Stimulated activated CD4-positive, alpha-beta T cell treated with anti-CD3 and anti-CD28 coated beads, Interleukin-1b, Interleukin-23, amount 100 ng/mL, for 24 hours (primary cell): ENCODE measurements at regions not wholly inside any gene's neighbourhood (a gene's known extent, or its start where the extent isn't known, plus 50 kb on each side); places are given as distances from the start of the nearest gene placed in this dataset.

Experiments used
- DNase-seq, 4 experiments: peaks; one replicate each; pipeline ENCODE4 v3.0.0-alpha.2; 2020; ENCODE audit warnings: low read depth in 4 of 4, low spot score in 1 of 4

DNA sequence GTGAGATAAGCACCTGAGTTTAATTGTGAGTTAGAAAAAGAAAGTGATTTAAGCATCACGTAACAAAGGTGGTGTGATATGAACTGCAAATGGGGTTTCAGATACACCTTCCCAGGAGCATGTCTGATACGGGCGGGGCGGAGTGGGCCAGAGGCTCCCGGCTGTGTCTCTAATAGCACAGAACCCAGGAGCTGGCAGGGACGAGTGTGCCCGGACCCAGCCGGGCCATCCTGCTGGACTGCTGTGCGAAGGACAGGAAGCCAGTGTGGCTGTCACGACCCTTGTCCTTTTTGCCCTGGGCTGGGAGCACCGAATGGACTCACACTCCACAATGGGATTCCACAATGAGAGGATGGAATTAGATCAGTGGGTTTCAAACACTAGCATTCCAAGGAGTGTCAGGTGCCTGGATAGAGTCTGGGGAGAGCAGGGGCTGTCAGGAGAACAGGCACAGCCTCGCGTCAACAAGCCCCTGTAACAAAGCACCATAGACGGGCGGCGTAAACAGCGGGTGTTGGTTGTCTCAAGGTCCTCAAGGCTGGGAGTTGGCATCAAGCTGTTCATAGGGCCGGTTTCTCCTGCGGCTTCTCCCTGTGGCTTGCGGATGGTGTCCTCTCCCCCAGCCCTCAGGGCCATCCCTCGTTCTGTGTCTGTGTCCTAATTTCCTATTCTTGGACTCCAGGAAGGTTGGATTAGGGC is 242.6 kb upstream of the PITRM1 start:
- no peak for DNase-seq

DNA sequence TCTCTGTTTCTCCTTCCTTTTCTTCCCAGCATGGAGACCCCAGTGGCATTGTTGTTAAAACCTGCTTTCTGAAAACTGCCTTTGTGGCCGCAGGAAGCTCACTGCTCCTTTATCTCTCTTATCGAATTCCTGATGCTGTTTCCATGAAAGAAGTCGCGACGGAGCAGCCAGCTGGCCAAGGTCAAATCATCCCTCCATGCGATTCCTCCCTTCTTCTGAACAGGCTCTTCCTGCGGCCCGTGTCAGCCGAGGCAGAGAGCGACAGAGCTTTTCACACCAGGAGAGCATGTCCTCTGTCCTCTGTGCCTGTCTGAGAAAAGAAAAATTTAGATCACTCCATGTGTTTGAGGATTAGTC is 242.1 kb upstream of the PITRM1 start:
- no peak for DNase-seq

DNA sequence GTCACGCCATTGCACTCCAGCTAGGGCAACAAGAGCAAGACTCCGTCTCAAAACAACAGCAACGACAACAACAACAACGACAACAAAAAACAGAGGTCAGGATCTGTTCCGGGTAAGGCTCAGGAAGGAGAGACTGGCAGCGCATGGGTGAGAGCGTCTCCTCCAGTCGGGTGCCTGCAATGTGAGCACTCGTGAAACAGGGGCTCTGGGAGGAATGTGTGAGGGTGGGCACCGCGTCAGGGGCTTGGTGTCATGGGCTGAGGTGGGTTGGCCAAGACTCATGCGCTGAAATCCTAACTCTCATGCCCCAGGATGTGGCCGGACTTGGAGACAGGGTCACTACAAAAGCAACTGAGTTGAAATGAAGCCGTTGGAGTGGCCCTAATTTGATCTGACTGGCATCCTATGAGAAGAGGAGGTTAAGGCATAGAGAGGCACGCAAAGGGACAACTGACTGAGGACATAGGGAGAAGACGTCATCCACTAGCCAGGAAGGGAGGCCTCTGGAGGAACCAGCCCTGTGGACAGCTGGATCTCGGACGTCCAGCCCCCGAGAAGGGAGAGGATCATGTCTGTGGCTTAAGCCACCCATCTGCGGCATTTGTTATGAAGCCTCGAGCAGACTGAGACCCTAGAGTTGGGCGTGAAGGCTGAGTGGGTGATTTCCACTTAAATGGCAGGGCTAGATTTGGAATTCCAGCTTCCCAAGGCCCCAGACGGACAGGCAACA is 241.5 kb upstream of the PITRM1 start:
- DNase-seq = no peak

DNA sequence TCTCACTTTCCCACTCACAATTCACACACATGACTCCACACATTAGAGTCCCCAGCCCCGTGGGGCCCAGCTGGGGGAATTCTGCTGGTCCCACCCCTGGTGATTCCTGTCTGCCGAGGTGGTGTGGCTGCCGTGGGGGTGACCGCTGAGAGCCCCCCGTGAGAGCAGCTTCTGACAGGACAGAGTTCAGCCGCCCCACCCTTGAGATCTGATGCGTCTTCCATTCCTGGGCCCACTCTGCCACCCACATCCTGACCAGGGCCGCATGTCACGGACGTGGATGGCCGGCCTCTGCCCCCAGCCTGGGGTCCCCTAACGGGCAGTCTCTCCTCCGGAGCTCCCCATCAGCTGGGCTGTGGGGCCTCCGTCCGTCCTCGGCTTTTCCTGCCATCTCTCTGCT is 240.1 kb upstream of the PITRM1 start:
- no peak for DNase-seq

DNA sequence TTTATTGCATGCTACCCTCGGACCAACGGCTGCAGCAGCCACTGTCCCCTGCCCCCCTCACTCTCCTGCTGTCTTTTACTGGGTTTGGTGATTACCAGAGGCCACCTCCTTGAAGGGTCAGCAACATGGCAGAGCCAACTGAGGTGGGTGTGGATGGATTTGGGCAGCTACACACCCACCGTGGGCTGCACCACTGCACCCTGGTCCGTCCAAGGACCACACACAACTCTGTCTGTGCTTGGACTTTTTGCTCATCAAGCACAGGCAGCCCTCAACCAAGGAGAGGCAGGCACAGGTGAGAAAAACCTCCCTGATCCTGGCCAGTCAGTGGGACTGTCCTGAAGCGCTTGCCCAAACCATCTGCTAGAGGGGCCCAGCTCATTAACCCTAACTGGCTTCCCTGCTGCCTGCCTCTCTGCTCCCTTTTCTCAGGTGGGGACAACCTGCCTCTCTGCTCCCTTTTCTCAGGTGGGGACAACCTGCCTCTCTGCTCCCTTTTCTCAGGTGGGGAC is 239.5 kb upstream of the PITRM1 start:
- DNase-seq = no peak

DNA sequence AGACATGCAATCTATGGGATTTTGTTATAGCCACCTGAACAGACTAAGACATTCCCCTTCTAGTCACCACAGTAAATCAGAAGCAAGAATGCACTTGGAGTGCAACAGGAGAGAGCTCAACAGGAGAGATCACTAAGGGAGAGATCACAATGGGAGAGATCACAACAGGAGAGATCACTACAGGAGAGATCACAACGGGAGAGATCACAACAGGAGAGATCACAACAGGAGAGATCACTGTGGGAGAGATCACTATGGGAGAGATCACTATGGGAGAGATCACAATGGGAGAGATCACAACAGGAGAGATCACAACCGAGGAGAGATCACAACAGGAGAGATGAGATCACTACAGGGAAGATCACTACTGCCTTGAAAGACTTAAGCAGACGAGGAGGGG is 238.5 kb upstream of the PITRM1 start:
- no peak for DNase-seq

DNA sequence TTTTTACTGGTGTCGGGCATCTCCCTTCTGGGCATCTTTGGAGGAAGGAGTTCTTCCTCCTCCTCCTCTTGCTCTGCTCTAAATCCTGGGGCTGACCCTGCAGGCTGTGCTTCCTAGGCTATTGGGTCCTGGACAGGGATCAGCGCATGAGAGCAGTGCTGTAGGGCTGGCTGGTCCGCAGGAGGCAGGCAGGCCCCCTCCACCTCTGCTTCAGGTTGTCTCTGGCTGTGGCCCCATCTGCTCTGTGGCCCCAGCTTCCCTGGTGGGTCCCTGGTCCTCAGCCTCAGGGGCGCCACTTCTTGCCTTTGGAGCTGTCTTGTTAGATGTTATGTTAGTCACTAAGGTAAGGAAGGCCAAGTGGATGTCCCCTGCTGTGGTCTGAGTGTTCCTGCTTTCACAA is 237.3 kb upstream of the PITRM1 start:
- no peak for DNase-seq

DNA sequence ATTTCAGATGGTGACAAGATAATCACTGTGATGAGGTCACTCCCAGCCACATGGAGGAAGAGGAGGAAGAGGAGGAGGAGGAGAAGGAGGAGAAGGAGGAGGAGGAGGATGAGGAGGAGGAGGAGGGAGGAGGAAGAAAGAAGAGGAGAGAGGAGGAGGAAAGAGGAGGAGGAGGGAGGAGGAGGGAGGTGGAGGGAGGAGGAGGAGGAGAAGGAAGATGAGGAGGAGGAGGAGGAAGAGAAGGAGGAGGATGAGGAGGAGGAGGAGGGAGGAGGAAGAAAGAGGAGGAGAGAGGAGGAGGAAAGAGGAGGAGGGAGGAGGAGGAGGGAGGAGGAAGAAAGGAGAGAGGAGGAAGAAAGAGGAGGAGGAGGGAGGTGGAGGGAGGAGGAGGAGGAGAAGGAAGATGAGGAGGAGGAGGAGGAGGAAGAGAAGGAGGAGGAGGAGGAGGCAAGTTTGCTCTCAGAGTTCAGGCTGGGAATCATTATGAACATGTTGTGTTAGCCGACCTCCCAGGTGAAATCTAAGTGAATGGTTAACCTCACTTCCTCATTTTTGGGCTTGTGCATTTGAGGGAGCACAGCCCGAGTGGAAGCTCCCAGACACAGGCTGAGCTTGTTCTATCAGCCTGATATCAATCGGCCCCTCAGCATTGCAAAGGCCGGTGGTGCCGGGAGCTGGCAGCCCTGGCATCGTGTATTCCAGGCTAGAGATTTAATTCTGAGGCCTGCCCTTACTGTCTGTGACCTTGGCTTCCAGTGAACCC is 236.2 kb upstream of the PITRM1 start:
- no peak for DNase-seq

DNA sequence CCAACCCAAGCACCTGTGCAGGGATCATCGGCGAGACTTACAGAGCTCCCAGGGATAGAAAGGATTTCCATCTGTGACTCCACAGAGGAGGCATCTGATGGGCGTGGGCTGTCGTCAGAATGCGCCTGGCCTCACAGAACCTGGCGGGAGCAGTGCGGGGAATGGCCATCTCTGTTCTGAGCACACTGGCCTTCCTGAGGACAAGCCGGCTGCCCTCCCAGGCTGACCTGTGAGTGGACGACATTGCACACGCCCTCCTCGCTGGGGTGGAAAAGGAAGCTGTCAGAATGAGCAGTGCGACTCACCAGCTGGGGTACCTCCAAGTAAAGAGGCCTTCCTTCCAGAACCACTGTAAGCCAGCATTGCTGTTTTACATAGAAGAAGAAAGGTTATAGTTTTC is 234.6 kb upstream of the PITRM1 start:
- DNase-seq = no peak

DNA sequence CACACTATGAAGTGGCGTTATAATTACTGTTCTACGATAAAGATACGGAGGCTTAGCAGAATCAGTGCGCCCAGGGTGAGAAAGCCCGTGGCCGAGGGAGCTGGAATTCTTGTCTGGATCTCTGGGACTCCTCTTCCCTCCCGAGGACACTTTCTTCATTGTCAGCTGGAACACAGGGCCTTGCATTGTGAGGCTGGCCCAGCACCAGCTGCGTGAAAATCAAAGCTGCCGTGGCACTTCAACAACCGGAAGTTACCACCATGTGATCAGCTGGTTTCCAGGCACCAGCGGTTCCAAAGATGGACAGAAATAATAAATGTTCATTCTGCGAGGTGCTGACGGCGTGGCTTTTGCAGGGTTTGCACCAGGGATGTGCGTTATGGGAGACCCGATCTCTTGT is 234.0 kb upstream of the PITRM1 start:
- DNase-seq = no peak

DNA sequence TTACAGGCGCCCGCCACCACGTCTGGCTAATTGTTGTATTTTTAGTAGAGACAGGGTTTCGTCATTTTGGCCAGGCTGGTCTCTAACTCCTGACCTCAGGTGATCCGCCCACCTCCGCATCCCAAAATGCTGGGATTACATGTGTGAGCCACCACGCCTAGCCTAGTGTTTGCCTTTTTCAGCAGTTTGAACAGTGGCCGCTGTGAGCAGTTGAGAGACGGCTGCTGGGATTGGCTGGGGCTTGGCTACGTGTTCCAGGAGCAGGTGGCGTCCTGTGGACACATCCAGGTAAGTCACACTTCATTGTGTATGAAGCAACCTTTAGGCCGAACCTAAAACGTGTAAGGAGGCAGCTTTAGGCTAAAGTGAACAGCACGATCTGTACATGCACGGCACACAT is 231.8 kb upstream of the PITRM1 start:
- no peak for DNase-seq

DNA sequence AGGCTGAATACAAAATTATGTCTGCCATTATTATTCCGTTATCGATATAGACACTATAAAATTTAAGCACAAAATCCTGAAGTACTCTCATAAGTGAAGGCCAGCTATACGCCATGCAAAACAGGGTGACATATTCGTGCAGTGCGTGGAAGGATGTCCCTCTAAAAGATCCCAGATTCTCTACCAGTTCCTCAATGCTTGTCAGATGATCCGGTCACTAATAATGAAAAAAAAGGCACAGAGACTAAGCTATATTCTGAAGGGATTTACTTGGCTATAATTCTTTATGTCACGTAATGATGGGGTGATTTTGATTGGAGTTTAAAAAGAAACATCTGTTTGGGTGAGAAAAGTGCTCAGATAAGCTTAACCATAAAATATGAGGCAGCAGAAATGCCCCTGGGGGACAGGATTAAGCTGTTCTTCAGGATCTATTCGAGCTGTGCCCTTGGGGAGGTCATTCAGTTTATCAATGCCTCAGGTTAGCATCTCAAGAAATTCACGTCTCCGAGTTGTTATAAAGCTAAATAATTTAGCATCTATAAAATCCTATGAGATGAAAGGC is 229.7 kb upstream of the PITRM1 start:
- DNase-seq = no peak

DNA sequence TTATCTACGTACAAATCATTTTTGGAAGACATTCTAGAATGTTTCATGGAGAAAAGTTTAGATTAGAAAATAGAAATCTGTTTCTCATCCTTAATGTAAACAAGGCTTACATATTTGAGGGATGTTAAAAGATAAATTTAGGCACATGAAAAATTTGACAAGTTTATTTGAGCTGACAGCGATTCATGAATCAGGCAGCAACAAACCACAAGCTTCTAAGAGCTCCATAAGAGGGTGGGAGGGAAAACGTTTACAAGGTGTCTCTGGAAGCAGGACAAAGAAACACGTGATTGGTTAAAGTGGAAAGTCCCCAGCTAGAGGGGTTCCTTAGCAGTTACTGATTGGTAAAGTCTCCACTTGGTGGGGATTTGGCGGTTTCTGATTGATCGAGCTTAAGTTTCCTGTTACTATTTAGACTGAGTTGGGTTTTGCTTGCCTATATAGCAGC is 228.9 kb upstream of the PITRM1 start:
- DNase-seq = no peak

DNA sequence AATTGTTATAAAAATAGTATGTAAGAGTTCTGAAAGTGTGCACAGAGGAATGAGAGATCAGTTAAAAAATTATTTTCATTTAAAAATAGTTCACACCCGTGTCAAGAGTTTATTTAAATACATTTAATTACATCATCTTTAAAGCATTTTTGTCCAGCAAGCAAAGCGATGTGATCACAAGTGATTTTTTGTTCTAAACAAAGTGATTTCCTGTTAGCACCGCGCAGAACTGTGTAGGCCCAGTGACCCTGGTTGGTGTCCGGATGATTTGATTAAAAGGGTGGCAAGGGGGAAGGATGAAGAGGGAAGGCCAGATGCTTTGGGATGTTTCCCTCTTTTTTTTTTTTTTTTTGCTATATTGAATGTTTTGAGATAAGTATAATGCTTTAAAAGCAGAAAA is 227.8 kb upstream of the PITRM1 start:
- no peak for DNase-seq

DNA sequence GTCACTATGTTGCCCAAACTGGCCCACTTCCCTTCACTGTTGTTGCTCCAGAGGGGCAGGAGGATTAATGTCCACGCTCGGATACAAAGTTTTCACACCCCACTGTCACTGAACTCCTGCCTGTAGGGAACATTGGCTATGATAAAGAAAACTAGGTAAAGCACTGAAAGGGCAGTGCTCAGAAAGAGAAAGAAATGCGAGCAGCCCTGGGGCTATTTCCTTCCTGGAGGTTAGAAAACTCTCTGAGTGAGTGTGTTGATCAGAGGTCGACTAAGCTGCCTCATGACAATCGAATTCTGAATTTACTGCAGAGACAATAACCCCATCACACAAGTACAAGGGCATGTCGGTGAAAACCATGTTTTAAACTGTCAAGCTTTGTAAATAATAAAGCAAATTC is 227.2 kb upstream of the PITRM1 start:
- DNase-seq = no peak

DNA sequence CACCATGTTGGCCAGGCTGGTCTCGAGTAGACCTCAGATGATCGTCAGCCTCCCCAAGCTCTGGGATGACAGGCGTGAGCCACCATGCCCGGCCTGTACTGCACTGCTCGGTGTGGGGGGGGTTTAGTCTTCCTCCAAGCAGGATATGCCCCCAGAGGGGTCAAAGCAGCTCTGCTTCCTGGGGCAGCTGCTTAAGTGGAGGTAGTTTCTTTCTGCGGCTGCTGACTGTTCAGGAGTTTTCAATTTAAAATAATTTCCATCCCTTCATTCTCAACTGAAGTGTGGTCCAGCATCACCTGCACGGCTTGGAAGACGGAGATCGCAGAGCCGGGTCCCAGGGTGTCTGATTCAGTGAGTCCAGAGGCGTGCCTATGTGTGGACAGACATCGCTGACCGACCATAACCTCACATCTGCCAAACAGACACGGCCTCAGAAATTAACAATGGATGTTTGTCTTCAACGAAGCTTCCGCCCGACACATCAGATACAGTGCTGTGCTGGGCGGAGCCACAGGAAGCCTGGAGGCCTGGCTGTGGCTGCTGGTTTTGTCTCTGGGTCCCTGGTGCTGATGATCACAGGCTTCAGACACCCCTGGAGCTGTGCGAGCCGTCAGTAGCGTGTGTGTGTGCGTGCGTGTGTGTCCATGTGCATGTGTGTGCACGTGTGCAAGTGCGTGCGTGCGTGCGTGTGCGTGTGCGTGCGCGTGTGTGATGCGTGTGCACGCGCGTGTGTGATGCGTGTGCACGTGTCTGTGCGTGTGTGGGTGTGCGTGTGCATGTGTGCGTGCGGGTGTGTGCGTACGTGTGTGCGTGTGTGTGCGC is 226.5 kb upstream of the PITRM1 start:
- DNase-seq = no peak

DNA sequence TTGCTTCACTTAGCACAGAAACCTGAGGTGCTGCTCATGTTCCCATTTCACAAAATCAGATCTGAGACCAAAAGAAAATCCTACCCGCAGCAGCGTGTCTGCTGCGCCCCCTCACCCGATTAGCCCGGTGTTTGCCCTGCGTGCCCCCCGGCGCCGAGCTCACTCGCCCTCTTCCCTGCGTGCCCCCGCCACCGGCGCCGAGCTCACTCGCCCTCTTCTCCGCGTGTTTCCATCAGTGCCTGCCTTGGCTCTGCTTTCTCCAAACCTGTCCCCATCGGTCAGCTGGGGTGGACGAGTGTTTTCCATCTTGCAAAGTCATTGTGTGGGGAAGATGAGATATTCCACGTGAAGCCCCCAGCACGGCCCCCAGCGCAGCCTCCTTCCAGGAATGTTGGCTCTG is 225.3 kb upstream of the PITRM1 start:
- DNase-seq = no peak

DNA sequence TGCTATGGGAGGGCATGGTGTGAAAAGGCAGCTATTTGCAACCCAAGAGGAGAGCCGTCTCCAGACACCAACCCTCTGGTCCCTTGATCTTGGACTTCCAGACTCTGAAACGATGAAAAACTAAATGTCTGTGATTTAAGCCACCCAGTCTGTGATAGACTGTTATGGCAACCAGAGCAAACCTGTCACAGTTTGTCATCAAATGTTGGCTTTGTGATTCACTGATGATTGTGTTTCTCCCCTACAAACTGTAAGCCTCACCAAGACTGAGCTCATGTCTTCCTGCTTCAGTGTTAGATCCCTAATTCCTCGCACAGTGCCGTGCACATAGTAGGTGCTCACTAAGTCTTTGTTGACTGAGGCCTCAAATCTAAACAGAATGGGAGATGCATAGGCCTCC is 224.6 kb upstream of the PITRM1 start:
- no peak for DNase-seq

DNA sequence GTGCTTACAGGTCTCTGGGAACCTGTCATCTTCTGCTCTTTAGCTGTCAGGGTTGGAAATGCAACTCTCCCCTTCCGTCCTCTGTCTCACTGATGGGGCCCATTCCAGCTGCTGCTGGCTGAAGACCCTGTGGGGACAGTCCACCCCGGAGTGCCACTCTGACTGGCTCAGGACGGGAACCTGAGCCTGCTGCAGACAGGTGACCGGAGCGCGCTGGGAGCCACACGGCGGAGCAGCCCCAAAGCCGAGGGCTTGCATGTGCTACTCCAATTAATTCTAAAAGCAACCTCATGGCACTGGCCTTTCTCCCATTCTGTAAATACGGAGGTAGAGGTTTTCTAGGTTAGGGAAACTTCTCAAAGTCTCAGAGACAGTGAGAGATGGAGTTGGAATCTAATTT is 223.5 kb upstream of the PITRM1 start:
- DNase-seq = no peak

DNA sequence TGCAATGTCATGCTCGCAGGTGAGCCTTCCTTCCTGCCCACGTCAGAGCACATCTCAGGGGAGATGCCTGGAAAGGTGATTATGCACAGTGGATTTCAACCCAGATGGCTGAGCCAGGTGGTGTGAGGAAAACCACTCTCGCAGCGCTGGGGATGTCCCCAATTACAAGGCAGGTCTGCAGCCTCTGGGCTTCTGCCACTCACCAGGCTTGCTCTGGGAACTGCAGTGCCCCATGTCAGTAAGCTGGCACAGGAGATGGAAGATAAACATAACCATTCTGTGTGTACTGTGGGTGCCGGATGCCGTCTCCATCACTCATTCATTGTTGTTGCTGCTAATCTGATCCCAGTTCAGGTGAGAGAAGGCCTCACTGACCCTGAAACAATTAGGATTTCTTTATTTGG is 222.9 kb upstream of the PITRM1 start:
- DNase-seq = no peak

DNA sequence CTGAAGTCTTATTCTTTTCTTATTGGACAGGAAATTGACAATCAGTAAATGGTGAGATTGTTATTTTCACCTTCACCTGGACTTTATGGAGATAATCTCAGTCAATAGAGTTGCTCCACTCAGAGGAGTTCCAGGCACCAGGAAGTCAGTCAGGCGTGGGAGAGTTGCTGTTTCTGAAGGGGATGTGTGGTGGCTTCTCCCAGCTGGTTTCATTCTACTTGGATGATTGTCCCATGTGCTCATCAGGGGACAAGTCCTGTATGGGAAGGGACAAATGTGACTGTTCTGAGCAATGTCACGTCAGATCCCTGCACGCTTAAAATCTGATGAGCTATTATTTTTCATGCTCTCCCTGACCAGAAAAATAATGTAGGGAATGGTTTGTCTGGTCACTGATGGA is 222.5 kb upstream of the PITRM1 start:
- DNase-seq = no peak
